CD4-positive, alpha-beta T cell (primary cell): ENCODE measurements at regions not wholly inside any gene's neighbourhood (a gene's known extent, or its start where the extent isn't known, plus 50 kb on each side); places are given as distances from the start of the nearest gene placed in this dataset.
"Not testable (repeated sequence)": the region's sequence is repeated elsewhere in the genome, so short reads cannot be mapped to it uniquely, and the experiment has no call there.

Experiments used
- ATAC-seq: fragments of 200-7000 bp; cut with Tn5 transposase; one replicate; pipeline ENCODE4 v1.10.0; 2022; ENCODE audit warnings: mild to moderate bottlenecking; ENCODE audit not compliant: poor library complexity
- CTCF ChIA-PET: fragments of 350-600 bp; sonication (Branson Sonifier 250); formaldehyde crosslinking; loops from one replicate; lab custom pipeline; 2021; ENCODE audit warnings: antibody characterized with exemption, inconsistent platforms; lab: Charles Lee
- POLR2A ChIA-PET: fragments of 350-600 bp; sonication (Branson Sonifier 250); formaldehyde crosslinking; loops from one replicate; lab custom pipeline; 2021; ENCODE audit warnings: antibody characterized with exemption, inconsistent platforms; lab: Charles Lee
- DNase-seq, 14 experiments: peaks; one replicate each; pipeline ENCODE4 v3.0.0-alpha.2; 2013 to 2020; ENCODE audit warnings: mixed read lengths in 2 of 14
- H3K27ac ChIP-seq, 2 donors: one replicate each; pipeline versions ENCODE4 v1.5.1 to v1.7.0; 2013; ENCODE audit warnings: low read length in 2 of 2, low read depth in 1 of 2, mild to moderate bottlenecking in 1 of 2
- H3K27me3 ChIP-seq, 2 experiments: 1 replicate in 1 of 2; 2 replicates in 1 of 2; pipeline versions ENCODE4 v1.6.1 to v1.7.0; 2013; ENCODE audit warnings: low read length in 2 of 2, control low read depth in 1 of 2, mild to moderate bottlenecking in 1 of 2, moderate library complexity in 1 of 2; ENCODE audit not compliant: insufficient read depth in 2 of 2, control insufficient read depth in 1 of 2
- H3K36me3 ChIP-seq: one replicate; pipeline ENCODE4 v1.6.1; 2013; ENCODE audit warnings: low read length, control low read depth; ENCODE audit not compliant: insufficient read depth
- H3K4me1 ChIP-seq: one replicate; pipeline ENCODE4 v1.6.1; 2013; ENCODE audit warnings: low read length, control low read depth; ENCODE audit not compliant: insufficient read depth
- H3K4me3 ChIP-seq: one replicate; pipeline ENCODE4 v1.5.1; 2013; ENCODE audit warnings: mild to moderate bottlenecking, low read length, moderate library complexity
- H3K9me3 ChIP-seq, 2 experiments: 1 replicate in 1 of 2; 2 replicates in 1 of 2; pipeline versions ENCODE4 v1.6.1 to v1.7.0; 2013; ENCODE audit warnings: low read length in 2 of 2, mild to moderate bottlenecking in 2 of 2, control low read depth in 1 of 2, moderate library complexity in 1 of 2; ENCODE audit not compliant: control insufficient read depth in 1 of 2, insufficient read depth in 1 of 2
- H3K27ac Mint-ChIP-seq: one replicate; pipeline ENCODE4 v1.8.0; 2020; ENCODE audit warnings: mixed read lengths
- H3K27me3 Mint-ChIP-seq: one replicate; pipeline ENCODE4 v1.8.0; 2021; ENCODE audit warnings: mixed read lengths
- H3K36me3 Mint-ChIP-seq: one replicate; pipeline ENCODE4 v1.8.0; 2021; ENCODE audit warnings: low read depth, mixed read lengths
- H3K4me1 Mint-ChIP-seq: one replicate; pipeline ENCODE4 v1.8.0; 2021; ENCODE audit warnings: low read depth, mixed read lengths
- H3K4me3 Mint-ChIP-seq: one replicate; pipeline ENCODE4 v1.8.0; 2020; ENCODE audit warnings: mild to moderate bottlenecking, mixed read lengths
- H3K9me3 Mint-ChIP-seq: one replicate; pipeline ENCODE4 v1.8.0; 2020; ENCODE audit warnings: mixed read lengths
- intact Hi-C, 2 experiments: fragments of 100-400 bp; cut with DNase I in 1 of 2; cut with micrococcal nuclease in 1 of 2; formaldehyde crosslinking; loops; one replicate each; pipeline versions ENCODE4 v1.15.1 to v1.9.0; 2023 to 2025; cut with DNase I, micrococcal nuclease
- TF ChIP-seq, protein P1 (sequence below): fragments of 200-600 bp; IDR thresholded peaks from one replicate; pipeline ENCODE4 v1.8.0; 2022; ENCODE audit warnings: antibody characterized with exemption, mild to moderate bottlenecking

DNA sequence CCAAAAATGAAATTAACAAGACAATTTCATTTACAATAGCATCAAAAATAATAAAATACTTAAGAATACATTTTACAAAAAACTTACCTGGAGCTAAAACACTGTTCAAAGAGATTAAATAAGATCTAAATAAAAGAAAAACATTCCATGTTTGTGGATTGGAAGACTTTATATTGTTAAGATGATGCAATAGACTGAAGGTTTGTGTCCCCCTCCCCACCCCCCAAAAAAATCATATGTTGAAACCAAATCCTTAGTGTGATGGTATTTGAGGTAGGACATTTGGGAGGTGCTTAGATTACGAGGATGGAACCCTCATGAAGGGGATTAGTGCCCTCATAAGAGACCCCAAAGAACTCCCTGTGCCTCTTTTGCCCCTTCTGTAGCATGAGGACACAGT lies 117.6 kb downstream of the ZNF467 start:
- TF ChIP-seq, protein P1, sequence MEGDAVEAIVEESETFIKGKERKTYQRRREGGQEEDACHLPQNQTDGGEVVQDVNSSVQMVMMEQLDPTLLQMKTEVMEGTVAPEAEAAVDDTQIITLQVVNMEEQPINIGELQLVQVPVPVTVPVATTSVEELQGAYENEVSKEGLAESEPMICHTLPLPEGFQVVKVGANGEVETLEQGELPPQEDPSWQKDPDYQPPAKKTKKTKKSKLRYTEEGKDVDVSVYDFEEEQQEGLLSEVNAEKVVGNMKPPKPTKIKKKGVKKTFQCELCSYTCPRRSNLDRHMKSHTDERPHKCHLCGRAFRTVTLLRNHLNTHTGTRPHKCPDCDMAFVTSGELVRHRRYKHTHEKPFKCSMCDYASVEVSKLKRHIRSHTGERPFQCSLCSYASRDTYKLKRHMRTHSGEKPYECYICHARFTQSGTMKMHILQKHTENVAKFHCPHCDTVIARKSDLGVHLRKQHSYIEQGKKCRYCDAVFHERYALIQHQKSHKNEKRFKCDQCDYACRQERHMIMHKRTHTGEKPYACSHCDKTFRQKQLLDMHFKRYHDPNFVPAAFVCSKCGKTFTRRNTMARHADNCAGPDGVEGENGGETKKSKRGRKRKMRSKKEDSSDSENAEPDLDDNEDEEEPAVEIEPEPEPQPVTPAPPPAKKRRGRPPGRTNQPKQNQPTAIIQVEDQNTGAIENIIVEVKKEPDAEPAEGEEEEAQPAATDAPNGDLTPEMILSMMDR: no peak
- intact Hi-C loops: no loop called here
- CTCF ChIA-PET: no interaction called here

DNA sequence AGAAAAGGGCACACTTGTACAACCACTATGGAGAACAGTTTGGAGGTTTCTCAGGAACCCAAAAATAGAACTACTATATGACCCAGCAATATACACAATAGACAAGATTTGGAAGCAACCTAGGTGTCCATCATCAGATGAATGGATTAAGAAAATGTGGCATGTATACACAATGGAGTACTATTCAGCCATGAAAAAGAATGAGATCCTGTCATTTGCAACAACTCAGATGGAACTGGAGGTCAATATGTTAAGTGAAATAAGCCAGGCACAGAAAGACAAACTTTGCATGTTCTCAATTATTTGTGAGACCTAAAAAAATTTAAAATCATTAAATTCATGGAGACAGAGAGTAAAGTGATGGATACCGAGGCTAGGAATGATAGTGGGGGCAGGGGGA lies 118.8 kb downstream of the ZNF467 start:
- no peaks in the 10 kb centered on the region for H3K4me1 Mint-ChIP-seq
- ChIA-PET CTCF (no interaction called here), POLR2A (no interaction called here)
- Histone ChIP-seq H3K4me3 (no peak overlapping the region), H3K36me3 (no peaks in the 10 kb centered on the region), H3K27me3 (peaks cover 3 to 4% of the 10 kb centered on the region in 2 experiments), H3K27ac (no peak overlapping the region), H3K9me3 (peaks cover 0 to 3% of the 10 kb centered on the region in 2 experiments), H3K4me1 (no peaks in the 10 kb centered on the region)
- TF ChIP-seq, protein P1: no peak
- ATAC-seq (no peak), DNase-seq (no peak)
- peaks cover 14% of the 10 kb centered on the region for H3K9me3 Mint-ChIP-seq
- H3K36me3 Mint-ChIP-seq: no peaks in the 10 kb centered on the region
- H3K4me3 Mint-ChIP-seq: no peak overlapping the region
- peaks cover 45% of the 10 kb centered on the region for H3K27me3 Mint-ChIP-seq
- intact Hi-C loops: no loop called here
- no peak overlapping the region for H3K27ac Mint-ChIP-seq

More for the DNA sequence above, 117.6 kb downstream of the ZNF467 start:
- POLR2A ChIA-PET: no interaction called here
- Mint-ChIP-seq H3K4me3 (no peak overlapping the region), H3K9me3 (peaks cover 14% of the 10 kb centered on the region), H3K4me1 (no peaks in the 10 kb centered on the region), H3K27me3 (peaks cover 45% of the 10 kb centered on the region), H3K27ac (no peak overlapping the region), H3K36me3 (no peaks in the 10 kb centered on the region)
- H3K9me3 ChIP-seq: peaks cover 0 to 3% of the 10 kb centered on the region in 2 experiments
- no peak overlapping the region for H3K4me3 ChIP-seq
- no peaks in the 10 kb centered on the region for H3K36me3 ChIP-seq
- no peaks in the 10 kb centered on the region for H3K4me1 ChIP-seq
- H3K27ac ChIP-seq: no peak overlapping the region
- H3K27me3 ChIP-seq: peaks cover 0 to 2% of the 10 kb centered on the region in 2 experiments
- ATAC-seq (no peak), DNase-seq (no peak)

DNA sequence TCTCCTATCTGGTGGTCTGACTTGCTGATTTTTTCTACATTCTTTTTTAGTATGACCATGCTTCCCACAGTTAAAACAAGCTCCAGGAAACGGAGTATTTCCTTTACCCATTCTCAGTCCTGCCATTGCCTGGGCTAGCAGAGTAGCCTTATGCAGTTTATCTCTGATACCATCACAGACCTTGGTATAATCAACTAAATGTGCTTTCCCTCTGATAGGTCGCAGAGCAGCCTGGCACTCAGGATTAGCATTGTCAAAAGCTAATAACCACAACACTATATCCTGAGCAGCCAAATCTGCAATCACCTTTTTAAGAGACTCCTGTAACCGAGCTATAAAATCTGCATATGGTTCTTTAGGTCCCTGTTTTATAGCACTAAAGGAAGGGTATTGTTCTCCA lies 123.2 kb downstream of the ZNF467 start:
- peaks cover 14% of the 10 kb centered on the region for H3K9me3 Mint-ChIP-seq
- H3K27me3 ChIP-seq, H3K27ac ChIP-seq, CTCF ChIA-PET, H3K36me3 Mint-ChIP-seq, H3K9me3 ChIP-seq, POLR2A ChIA-PET, H3K4me1 Mint-ChIP-seq, DNase-seq, H3K4me1 ChIP-seq, intact Hi-C loops, H3K4me3 ChIP-seq, H3K27ac Mint-ChIP-seq, ATAC-seq, H3K4me3 Mint-ChIP-seq, H3K36me3 ChIP-seq: not testable (repeated sequence)
- H3K27me3 Mint-ChIP-seq: peaks cover 75% of the 10 kb centered on the region

DNA sequence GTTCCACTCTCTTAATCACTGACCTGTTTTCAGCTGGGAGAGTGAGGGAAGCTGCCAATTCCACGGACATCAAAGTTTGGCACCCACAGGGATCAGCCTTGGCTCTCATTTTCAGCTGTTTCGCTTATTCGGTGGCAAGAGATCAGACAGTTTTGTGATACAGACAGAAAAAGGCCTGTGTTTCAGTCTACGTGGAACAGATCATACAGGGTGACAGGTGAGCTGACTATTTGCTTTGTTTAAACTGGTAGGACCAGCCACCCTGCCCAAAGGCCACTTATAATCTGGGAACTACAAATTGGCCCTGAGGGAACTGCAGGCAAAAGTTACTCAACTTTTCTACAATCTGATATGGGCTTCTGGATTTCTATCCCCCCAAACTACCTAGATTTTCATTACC lies 128.6 kb downstream of the ZNF467 start:
- Mint-ChIP-seq H3K4me1 (no peaks in the 10 kb centered on the region), H3K4me3 (no peak overlapping the region), H3K27me3 (peaks cover 34% of the 10 kb centered on the region), H3K27ac (no peak overlapping the region), H3K36me3 (no peaks in the 10 kb centered on the region), H3K9me3 (no peaks in the 10 kb centered on the region)
- H3K4me1 ChIP-seq: no peaks in the 10 kb centered on the region
- ChIA-PET POLR2A (no interaction called here), CTCF (no interaction called here)
- TF ChIP-seq, protein P1: no peak
- no peaks in the 10 kb centered on the region for H3K9me3 ChIP-seq
- ATAC-seq (no peak), DNase-seq (no peak)
- no peak overlapping the region for H3K4me3 ChIP-seq
- peaks cover 0 to 7% of the 10 kb centered on the region in 2 experiments for H3K27me3 ChIP-seq
- H3K27ac ChIP-seq: no peak overlapping the region
- intact Hi-C loops: no loop called here
- no peaks in the 10 kb centered on the region for H3K36me3 ChIP-seq
